ENCODE measurements at regions not wholly inside any gene's neighbourhood (a gene's known extent, or its start where the extent isn't known, plus 50 kb on each side); places are given as distances from the start of the nearest gene placed in this dataset.

GRCh38 chr9:91160599-91161464 is 200.9 kb downstream of the AUH start:
- in situ Hi-C loops (cut with HindIII; ENCODE audit: low sequenced_read_pairs), result no loop called here
- DNase-seq (ENCODE audit: low spot score), result no peak

GRCh38 chr9:91161465-91162300 is 200.0 kb downstream of the AUH start:
- in situ Hi-C loops (cut with HindIII; ENCODE audit: low sequenced_read_pairs), result no loop called here

GRCh38 chr9:91162311-91162710 is 199.4 kb downstream of the AUH start:
- no peak for DNase-seq (ENCODE audit: low spot score)
- in situ Hi-C loops (cut with HindIII; ENCODE audit: low sequenced_read_pairs), result no loop called here

More at GRCh38 chr9:91161465-91162300, 200.0 kb downstream of the AUH start:
- no peak for DNase-seq (ENCODE audit: low spot score)

- in situ Hi-C loops (cut with HindIII; ENCODE audit: low sequenced_read_pairs), result no loop called here
Measured at GRCh38 chr9:91162784-91163443, 198.8 kb downstream of the AUH start.

GRCh38 chr9:91163444-91163772 is 198.3 kb downstream of the AUH start:
- no peak for DNase-seq (ENCODE audit: low spot score)
- in situ Hi-C loops (cut with HindIII; ENCODE audit: low sequenced_read_pairs), result no loop called here

More at GRCh38 chr9:91162784-91163443, 198.8 kb downstream of the AUH start:
- no peak for DNase-seq (ENCODE audit: low spot score)

- DNase-seq (ENCODE audit: low spot score), result no peak
- in situ Hi-C loops (cut with HindIII; ENCODE audit: low sequenced_read_pairs), result no loop called here
Measured at GRCh38 chr9:91163773-91164471, 197.8 kb downstream of the AUH start.

Data from G401 (cell line).